ENCODE measurements at regions not wholly inside any gene's neighbourhood (a gene's known extent, or its start where the extent isn't known, plus 50 kb on each side); places are given as distances from the start of the nearest gene placed in this dataset.

DNA sequence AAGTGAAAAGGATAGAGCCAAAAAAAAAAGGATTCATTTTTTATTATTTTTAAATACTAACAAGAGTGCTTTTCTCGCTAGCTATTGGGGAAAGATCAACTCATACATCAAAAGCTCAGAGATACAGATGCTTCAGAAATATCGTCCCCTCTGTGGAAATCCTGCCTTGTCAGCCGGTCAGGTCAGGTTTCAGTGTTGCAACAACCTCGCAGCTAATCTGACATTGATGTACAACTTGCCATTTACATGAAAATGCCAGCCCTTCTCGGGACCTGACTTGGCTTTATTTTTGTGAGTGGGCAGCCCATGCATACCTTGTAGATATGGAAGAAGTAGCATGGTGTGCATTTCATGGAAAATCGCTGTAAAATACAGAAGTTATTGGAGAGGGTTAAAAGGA, 358.8 kb upstream of the ADAMTS16 start:
- Mint-ChIP-seq H3K36me3 (ENCODE audit: low read depth) (no peaks in the 10 kb centered on the region), H3K4me1 (no peaks in the 10 kb centered on the region), H3K9me3 (no peaks in the 10 kb centered on the region; the same call in 2 of the 3 replicates), H3K27me3 (ENCODE audit: insufficient read depth, low read depth, poor library complexity) (no peaks in the 10 kb centered on the region), H3K27ac (no peak overlapping the region), H3K4me3 (no peak overlapping the region)
- Histone ChIP-seq H3K4me3 (no peak overlapping the region), H3K27ac (ENCODE audit: low read depth) (no peak overlapping the region), H4K20me1 (replicated peaks; ENCODE audit: insufficient read depth) (no peaks in the 10 kb centered on the region), H3K4me2 (no peak overlapping the region), H2AFZ (no peak overlapping the region; the same call in 1 of the 2 replicates), H3K79me2 (replicated peaks; ENCODE audit: insufficient read depth) (no peaks in the 10 kb centered on the region), H3K36me3 (ENCODE audit: insufficient read depth) (no peaks in the 10 kb centered on the region), H3K4me1 (ENCODE audit: insufficient read depth) (0 out of 2 replicates have a peak, but pooled peaks cover 4% of the 10 kb centered on the region), H3K27me3 (ENCODE audit: insufficient read depth) (no peaks in the 10 kb centered on the region), H3K9me2 (ENCODE audit: insufficient read depth) (0 out of 2 replicates have a peak, but pooled peaks cover 3% of the 10 kb centered on the region), H3F3A (replicated peaks; ENCODE audit: low read depth) (no peaks in the 10 kb centered on the region)
- TF ChIP-seq EZH2 (IDR thresholded peaks at IDR 0.05; ENCODE audit: low read depth, unreplicated experiment), result no peak
- no peak for TF ChIP-seq STAT1 (IDR thresholded peaks at IDR 0.05; ENCODE audit: unreplicated experiment)
- TF ChIP-seq CREB1 (CRISPR knock-in tag; IDR thresholded peaks at IDR 0.05; ENCODE audit: low read depth), result no peak
- TF ChIP-seq, protein P1, sequence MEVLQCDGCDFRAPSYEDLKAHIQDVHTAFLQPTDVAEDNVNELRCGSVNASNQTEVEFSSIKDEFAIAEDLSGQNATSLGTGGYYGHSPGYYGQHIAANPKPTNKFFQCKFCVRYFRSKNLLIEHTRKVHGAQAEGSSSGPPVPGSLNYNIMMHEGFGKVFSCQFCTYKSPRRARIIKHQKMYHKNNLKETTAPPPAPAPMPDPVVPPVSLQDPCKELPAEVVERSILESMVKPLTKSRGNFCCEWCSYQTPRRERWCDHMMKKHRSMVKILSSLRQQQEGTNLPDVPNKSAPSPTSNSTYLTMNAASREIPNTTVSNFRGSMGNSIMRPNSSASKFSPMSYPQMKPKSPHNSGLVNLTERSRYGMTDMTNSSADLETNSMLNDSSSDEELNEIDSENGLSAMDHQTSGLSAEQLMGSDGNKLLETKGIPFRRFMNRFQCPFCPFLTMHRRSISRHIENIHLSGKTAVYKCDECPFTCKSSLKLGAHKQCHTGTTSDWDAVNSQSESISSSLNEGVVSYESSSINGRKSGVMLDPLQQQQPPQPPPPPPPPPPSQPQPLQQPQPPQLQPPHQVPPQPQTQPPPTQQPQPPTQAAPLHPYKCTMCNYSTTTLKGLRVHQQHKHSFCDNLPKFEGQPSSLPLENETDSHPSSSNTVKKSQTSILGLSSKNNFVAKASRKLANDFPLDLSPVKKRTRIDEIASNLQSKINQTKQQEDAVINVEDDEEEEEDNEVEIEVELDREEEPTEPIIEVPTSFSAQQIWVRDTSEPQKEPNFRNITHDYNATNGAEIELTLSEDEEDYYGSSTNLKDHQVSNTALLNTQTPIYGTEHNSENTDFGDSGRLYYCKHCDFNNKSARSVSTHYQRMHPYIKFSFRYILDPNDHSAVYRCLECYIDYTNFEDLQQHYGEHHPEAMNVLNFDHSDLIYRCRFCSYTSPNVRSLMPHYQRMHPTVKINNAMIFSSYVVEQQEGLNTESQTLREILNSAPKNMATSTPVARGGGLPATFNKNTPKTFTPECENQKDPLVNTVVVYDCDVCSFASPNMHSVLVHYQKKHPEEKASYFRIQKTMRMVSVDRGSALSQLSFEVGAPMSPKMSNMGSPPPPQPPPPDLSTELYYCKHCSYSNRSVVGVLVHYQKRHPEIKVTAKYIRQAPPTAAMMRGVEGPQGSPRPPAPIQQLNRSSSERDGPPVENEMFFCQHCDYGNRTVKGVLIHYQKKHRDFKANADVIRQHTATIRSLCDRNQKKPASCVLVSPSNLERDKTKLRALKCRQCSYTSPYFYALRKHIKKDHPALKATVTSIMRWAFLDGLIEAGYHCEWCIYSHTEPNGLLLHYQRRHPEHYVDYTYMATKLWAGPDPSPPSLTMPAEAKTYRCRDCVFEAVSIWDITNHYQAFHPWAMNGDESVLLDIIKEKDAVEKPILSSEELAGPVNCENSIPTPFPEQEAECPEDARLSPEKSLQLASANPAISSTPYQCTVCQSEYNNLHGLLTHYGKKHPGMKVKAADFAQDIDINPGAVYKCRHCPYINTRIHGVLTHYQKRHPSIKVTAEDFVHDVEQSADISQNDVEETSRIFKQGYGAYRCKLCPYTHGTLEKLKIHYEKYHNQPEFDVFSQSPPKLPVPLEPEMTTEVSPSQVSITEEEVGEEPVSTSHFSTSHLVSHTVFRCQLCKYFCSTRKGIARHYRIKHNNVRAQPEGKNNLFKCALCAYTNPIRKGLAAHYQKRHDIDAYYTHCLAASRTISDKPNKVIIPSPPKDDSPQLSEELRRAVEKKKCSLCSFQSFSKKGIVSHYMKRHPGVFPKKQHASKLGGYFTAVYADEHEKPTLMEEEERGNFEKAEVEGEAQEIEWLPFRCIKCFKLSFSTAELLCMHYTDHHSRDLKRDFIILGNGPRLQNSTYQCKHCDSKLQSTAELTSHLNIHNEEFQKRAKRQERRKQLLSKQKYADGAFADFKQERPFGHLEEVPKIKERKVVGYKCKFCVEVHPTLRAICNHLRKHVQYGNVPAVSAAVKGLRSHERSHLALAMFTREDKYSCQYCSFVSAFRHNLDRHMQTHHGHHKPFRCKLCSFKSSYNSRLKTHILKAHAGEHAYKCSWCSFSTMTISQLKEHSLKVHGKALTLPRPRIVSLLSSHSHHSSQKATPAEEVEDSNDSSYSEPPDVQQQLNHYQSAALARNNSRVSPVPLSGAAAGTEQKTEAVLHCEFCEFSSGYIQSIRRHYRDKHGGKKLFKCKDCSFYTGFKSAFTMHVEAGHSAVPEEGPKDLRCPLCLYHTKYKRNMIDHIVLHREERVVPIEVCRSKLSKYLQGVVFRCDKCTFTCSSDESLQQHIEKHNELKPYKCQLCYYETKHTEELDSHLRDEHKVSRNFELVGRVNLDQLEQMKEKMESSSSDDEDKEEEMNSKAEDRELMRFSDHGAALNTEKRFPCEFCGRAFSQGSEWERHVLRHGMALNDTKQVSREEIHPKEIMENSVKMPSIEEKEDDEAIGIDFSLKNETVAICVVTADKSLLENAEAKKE (CRISPR knock-in tag; IDR thresholded peaks at IDR 0.05), result no peak
- TF ChIP-seq ZNF114 (CRISPR knock-in tag; IDR thresholded peaks at IDR 0.05), result no peak
- TF ChIP-seq POLR2AphosphoS5 (IDR thresholded peaks at IDR 0.05; ENCODE audit: low read depth), result no peak
- no peak for TF ChIP-seq EZH2phosphoT487 (IDR thresholded peaks at IDR 0.05; ENCODE audit: unreplicated experiment)
- TF ChIP-seq NANOG (IDR thresholded peaks at IDR 0.05; ENCODE audit: borderline replicate concordance), result no peak
- TF ChIP-seq ETS1 (IDR thresholded peaks at IDR 0.05), result no peak
- no peak for TF ChIP-seq ZNF331 (CRISPR knock-in tag; IDR thresholded peaks at IDR 0.05; ENCODE audit: low read depth)
- no peak for TF ChIP-seq JUNB (IDR thresholded peaks at IDR 0.05; ENCODE audit: unreplicated experiment)
- TF ChIP-seq CTCF (conservative IDR thresholded peaks at IDR 0.05; ENCODE audit: low read depth in 2 of 2), result no peak
- no peak for TF ChIP-seq REST (IDR thresholded peaks at IDR 0.05; ENCODE audit: unreplicated experiment)
- ATAC-seq (no peak), DNase-seq (ENCODE audit: low spot score) (no peak)

All from GM23338 (cell line).